B cell (primary cell): ENCODE measurements at regions not wholly inside any gene's neighbourhood (a gene's known extent, or its start where the extent isn't known, plus 50 kb on each side); places are given as distances from the start of the nearest gene placed in this dataset.

Experiments
- ATAC-seq: fragments of 200-7000 bp; cut with Tn5 transposase; one replicate; pipeline ENCODE4 v1.10.0; 2021; ENCODE audit warnings: low read depth, mild to moderate bottlenecking, moderate number of reproducible peaks, moderate library complexity
- CTCF ChIA-PET: fragments of 350-600 bp; sonication (Branson Sonifier 250); formaldehyde crosslinking; loops from one replicate; lab custom pipeline; 2021; ENCODE audit warnings: antibody characterized with exemption, inconsistent platforms; lab: Charles Lee
- POLR2A ChIA-PET: fragments of 350-600 bp; sonication (Branson Sonifier 250); formaldehyde crosslinking; loops from one replicate; lab custom pipeline; 2021; ENCODE audit warnings: antibody characterized with exemption; lab: Charles Lee
- DNase-seq: peaks from one replicate; pipeline ENCODE4 v3.0.0; 2013
- H2AFZ ChIP-seq: 2 replicates; pipeline ENCODE4 v1.6.1; 2012; ENCODE audit warnings: mild to moderate bottlenecking, low read depth, low read length; ENCODE audit not compliant: insufficient read depth, poor library complexity, severe bottlenecking
- H3K27ac ChIP-seq, 2 donors: 1 replicate in 1 of 2; 2 replicates in 1 of 2; pipeline ENCODE4 v1.5.1; 2012 to 2013; ENCODE audit warnings: low read length in 2 of 2, mild to moderate bottlenecking in 2 of 2, moderate library complexity in 1 of 2
- H3K27me3 ChIP-seq, 4 experiments: fragments of 200-600 bp in 1 of 4; sonication (generic) in 1 of 4; replicated peaks in 1 of 4; 1 replicate in 2 of 4; 2 replicates in 2 of 4; pipeline versions ENCODE4 v1.6.1 to v1.7.0; 2013 to 2016; ENCODE audit warnings: low read length in 3 of 4, mild to moderate bottlenecking in 2 of 4, mixed read lengths in 1 of 4, moderate library complexity in 1 of 4; ENCODE audit not compliant: insufficient read depth in 4 of 4, control insufficient read depth in 3 of 4; ENCODE audit errors: control extremely low read depth in 1 of 4
- H3K36me3 ChIP-seq, 2 experiments: replicated peaks in 1 of 2; 1 replicate in 1 of 2; 2 replicates in 1 of 2; pipeline versions ENCODE4 v1.6.1 to v1.7.1; 2013; ENCODE audit warnings: low read length in 1 of 2; ENCODE audit not compliant: insufficient read depth in 2 of 2, control insufficient read depth in 1 of 2; ENCODE audit errors: control extremely low read depth in 1 of 2, extremely low read depth in 1 of 2
- H3K4me1 ChIP-seq, 2 donors: fragments of 200-600 bp in 1 of 2; sonication (generic) in 1 of 2; 1 replicate in 1 of 2; 2 replicates in 1 of 2; pipeline versions ENCODE4 v1.5.1 to v1.6.1; 2013 to 2017; ENCODE audit warnings: low read length in 2 of 2; ENCODE audit not compliant: control insufficient read depth in 2 of 2, insufficient read depth in 2 of 2
- H3K4me2 ChIP-seq: replicated peaks from 2 replicates; pipeline ENCODE3; 2012; ENCODE audit warnings: mild to moderate bottlenecking, low read depth, low read length; ENCODE audit not compliant: poor library complexity, severe bottlenecking
- H3K4me3 ChIP-seq, 5 experiments: fragments of 200-600 bp in 1 of 5; sonication (generic) in 1 of 5; 1 replicate in 3 of 5; 2 replicates in 2 of 5; pipeline versions ENCODE4 v1.5.1 to v1.7.0; 2011 to 2016; ENCODE audit warnings: low read length in 4 of 5, mild to moderate bottlenecking in 4 of 5, low read depth in 2 of 5, control low read depth in 1 of 5, moderate library complexity in 1 of 5; ENCODE audit not compliant: insufficient read depth in 1 of 5; ENCODE audit errors: control extremely low read depth in 1 of 5, extremely low read depth in 1 of 5
- H3K79me2 ChIP-seq: fragments of 200-600 bp; sonication (generic); one replicate; pipeline ENCODE4 v1.6.0; 2016; ENCODE audit warnings: low read length; ENCODE audit not compliant: control insufficient read depth, insufficient read depth
- H3K9ac ChIP-seq: fragments of 200-600 bp; sonication (generic); 2 replicates; pipeline ENCODE4 v1.6.1; 2017; ENCODE audit warnings: mild to moderate bottlenecking, low read length, moderate library complexity
- H3K9me3 ChIP-seq, 3 donors: one replicate each; pipeline versions ENCODE4 v1.6.1 to v1.7.1; 2013; ENCODE audit warnings: low read length in 2 of 3; ENCODE audit not compliant: control insufficient read depth in 2 of 3, insufficient read depth in 1 of 3; ENCODE audit errors: control extremely low read depth in 1 of 3
- H4K20me1 ChIP-seq: 2 replicates; pipeline ENCODE4 v1.6.0; 2012; ENCODE audit warnings: mild to moderate bottlenecking, low read length; ENCODE audit not compliant: insufficient read depth, control insufficient read depth, poor library complexity, severe bottlenecking
- H3K27ac Mint-ChIP-seq: one replicate; pipeline ENCODE4 v1.8.0; 2021; ENCODE audit warnings: mixed read lengths
- H3K27me3 Mint-ChIP-seq: one replicate; pipeline ENCODE4 v1.8.0; 2021; ENCODE audit warnings: mixed read lengths
- H3K4me1 Mint-ChIP-seq: one replicate; pipeline ENCODE4 v1.8.0; 2021; ENCODE audit warnings: mixed read lengths
- H3K4me3 Mint-ChIP-seq: one replicate; pipeline ENCODE4 v1.8.0; 2021; ENCODE audit warnings: mixed read lengths
- H3K9me3 Mint-ChIP-seq: one replicate; pipeline ENCODE4 v1.8.0; 2022; ENCODE audit warnings: mixed read lengths; ENCODE audit not compliant: insufficient read depth
- CTCF ChIP-seq: fragments of 200-600 bp; IDR thresholded peaks from one replicate; pipeline ENCODE4 v1.8.0; 2022; ENCODE audit warnings: antibody characterized with exemption, mild to moderate bottlenecking
- EZH2 ChIP-seq: IDR thresholded peaks from 2 replicates; pipeline ENCODE4 v1.6.1; 2012; ENCODE audit warnings: borderline replicate concordance, low read depth, mild to moderate bottlenecking, moderate library complexity, low read length; ENCODE audit not compliant: insufficient read depth, poor library complexity, severe bottlenecking
- WGBS: methylation state at CpG from one replicate; pipeline ENCODE4 v1.1.5; 2013; ENCODE audit warnings: missing lambda C conversion rate; ENCODE audit not compliant: insufficient coverage; 5-methylcytosine and 5-hydroxymethylcytosine counted together
- intact Hi-C: fragments of 100-400 bp; cut with micrococcal nuclease; formaldehyde crosslinking; loops from one replicate; pipeline ENCODE4 v1.10.0; 2022

DNA sequence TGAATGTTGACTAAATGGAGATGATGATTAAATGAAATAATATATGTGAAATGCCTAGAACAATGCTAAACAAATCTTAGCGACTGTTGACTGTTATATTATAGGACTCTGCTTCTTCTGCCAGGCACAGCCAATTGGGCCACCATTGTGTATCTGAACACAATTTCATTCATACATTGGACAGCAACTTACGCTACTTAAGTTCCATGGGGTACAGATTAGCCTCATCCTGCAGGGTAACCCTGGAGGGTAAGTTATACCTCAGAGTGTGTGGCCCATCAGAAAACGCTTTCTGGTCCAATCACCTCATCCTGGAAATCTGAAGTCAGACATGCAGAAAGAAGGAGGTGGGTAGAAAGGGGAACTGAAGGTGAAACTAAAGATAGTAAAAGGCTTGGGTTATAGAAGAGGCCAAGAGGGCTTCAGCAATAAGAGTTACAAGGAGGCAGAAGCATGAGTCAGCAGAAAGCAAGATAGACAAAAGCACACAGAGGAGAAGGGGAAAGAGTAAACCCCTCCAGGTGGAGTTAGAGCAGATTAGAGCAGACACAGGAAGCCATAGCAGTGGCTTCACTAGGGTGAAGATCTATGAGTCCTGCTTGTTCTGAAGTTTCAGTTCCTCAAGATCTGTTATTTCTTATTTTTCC, 119.3 kb upstream of the SLC24A5 start:
- peaks cover 4% of the 10 kb centered on the region for H3K27me3 Mint-ChIP-seq
- H3K9me3 Mint-ChIP-seq: no peaks in the 10 kb centered on the region
- H3K27ac Mint-ChIP-seq: no peak overlapping the region
- Histone ChIP-seq H3K9ac (no peak overlapping the region), H3K4me3 (no peak overlapping the region), H3K27ac (no peak overlapping the region), H3K36me3 (no peaks in the 10 kb centered on the region), H3K4me2 (peak overlapping the region; percentile 21), H3K4me1 (peaks cover 13 to 14% of the 10 kb centered on the region in 2 donors), H3K27me3 (no peaks in the 10 kb centered on the region), H2AFZ (no peak overlapping the region), H3K79me2 (no peaks in the 10 kb centered on the region), H4K20me1 (no peaks in the 10 kb centered on the region), H3K9me3 (no peaks in the 10 kb centered on the region)
- H3K4me3 Mint-ChIP-seq: no peak overlapping the region
- TF ChIP-seq CTCF: no peak
- TF ChIP-seq EZH2: no peak
- peak; percentile 10 for DNase-seq
- no CpG with 5 or more reads among the region's 3 CpGs for WGBS
- intact Hi-C loops: no loop called here
- ATAC-seq: no peak
- POLR2A ChIA-PET: no interaction called here
- H3K4me1 Mint-ChIP-seq: peaks cover 16% of the 10 kb centered on the region
- CTCF ChIA-PET: interaction anchor here (0.8 kb wide), 1 partner anchor 58 kb away, joined by 3 read pairs; no protein-coding TSS in a partner anchor

GRCh38 chr15:48002767-48003166, 118.0 kb upstream of the SLC24A5 start:
- POLR2A ChIA-PET: no interaction called here
- intact Hi-C loops: no loop called here
- no peak overlapping the region for H3K4me3 Mint-ChIP-seq
- Histone ChIP-seq H2AFZ (no peak overlapping the region), H3K4me2 (no peak overlapping the region), H4K20me1 (no peaks in the 10 kb centered on the region), H3K27ac (no peak overlapping the region), H3K4me3 (no peak overlapping the region), H3K36me3 (no peaks in the 10 kb centered on the region), H3K9me3 (no peaks in the 10 kb centered on the region), H3K4me1 (peaks cover 13 to 14% of the 10 kb centered on the region in 2 donors), H3K27me3 (no peaks in the 10 kb centered on the region), H3K79me2 (no peaks in the 10 kb centered on the region), H3K9ac (no peak overlapping the region)
- peaks cover 4% of the 10 kb centered on the region for H3K27me3 Mint-ChIP-seq
- peaks cover 16% of the 10 kb centered on the region for H3K4me1 Mint-ChIP-seq
- no peaks in the 10 kb centered on the region for H3K9me3 Mint-ChIP-seq
- DNase-seq (no peak), ATAC-seq (no peak)
- 89% methylated on average over 1 of the region's 1 CpG for WGBS
- H3K27ac Mint-ChIP-seq: no peak overlapping the region
- CTCF ChIA-PET: no interaction called here
- TF ChIP-seq EZH2 (no peak), CTCF (no peak)
